ENCODE measurements at regions not wholly inside any gene's neighbourhood (a gene's known extent, or its start where the extent isn't known, plus 50 kb on each side); places are given as distances from the start of the nearest gene placed in this dataset.

GRCh38 chrX:131729295-131729694, 185.4 kb downstream of the OR13H1 start (continued):
- TF ChIP-seq ZNF830 (tag by site-specific recombination; IDR thresholded peaks at IDR 0.05; ENCODE audit: low read depth) (no peak), ZNF416 (tag by site-specific recombination; IDR thresholded peaks at IDR 0.05) (no peak), ZNF114 (tag by site-specific recombination; IDR thresholded peaks at IDR 0.05) (no peak), YY1 (tag by site-specific recombination; IDR thresholded peaks at IDR 0.05) (peak; percentile 72), ZBTB7A (tag by site-specific recombination; IDR thresholded peaks at IDR 0.05; ENCODE audit: low read depth) (no peak), PBX3 (CRISPR knock-in tag; IDR thresholded peaks at IDR 0.05) (no peak), ZFP69B (tag by site-specific recombination; IDR thresholded peaks at IDR 0.05) (0 out of 2 replicates have a peak, but pooled peaks have one; percentile 11), ZNF677 (tag by site-specific recombination; IDR thresholded peaks at IDR 0.05) (no peak), ZNF404 (tag by site-specific recombination; IDR thresholded peaks at IDR 0.05) (no peak), ZNF670 (tag by site-specific recombination; IDR thresholded peaks at IDR 0.05; ENCODE audit: low read depth) (no peak), ZNF16 (tag by site-specific recombination; IDR thresholded peaks at IDR 0.05; ENCODE audit: low read depth) (no peak), ZBTB10 (tag by site-specific recombination; IDR thresholded peaks at IDR 0.05) (no peak)

GRCh38 chrX:131734621-131735020, 190.7 kb downstream of the OR13H1 start:
- H3K27ac ChIP-seq (ENCODE audit: extremely low read depth, low read depth, low read length): no peak overlapping the region
- H3K36me3 ChIP-seq (ENCODE audit: control insufficient read depth in 2 of 2, insufficient read depth in 1 of 2, low read length in 2 of 2): peaks cover 3 to 24% of the 10 kb centered on the region in 2 experiments; a peak in 2 of 3 replicates
- CTCF ChIA-PET: interaction anchor here (0.6 to 0.7 kb wide), 2 partner anchors 17 to 87 kb away, joined by 3 to 4 read pairs; no protein-coding TSS in a partner anchor
- H3K4me1 ChIP-seq (ENCODE audit: control insufficient read depth, insufficient read depth, low read length): no peaks in the 10 kb centered on the region
- POLR2A ChIA-PET: no interaction called here
- H3K9me3 ChIP-seq (ENCODE audit: control insufficient read depth, insufficient read depth, low read depth, low read length): no peaks in the 10 kb centered on the region
- H3K4me3 ChIP-seq (ENCODE audit: low read depth, low read length): no peak overlapping the region
- peak; percentile 12; the same call in 1 of the 2 replicates for TF ChIP-seq FEZF1 (tag by site-specific recombination; IDR thresholded peaks at IDR 0.05)
- TF ChIP-seq ZNF670 (tag by site-specific recombination; IDR thresholded peaks at IDR 0.05; ENCODE audit: low read depth): no peak
- no peak for TF ChIP-seq ZNF175 (tag by site-specific recombination; IDR thresholded peaks at IDR 0.05)
- 0 out of 2 replicates have a peak, but pooled peaks have one; percentile 38 for TF ChIP-seq YY2 (tag by site-specific recombination; IDR thresholded peaks at IDR 0.05)
- TF ChIP-seq ZNF433 (tag by site-specific recombination; IDR thresholded peaks at IDR 0.05; ENCODE audit: low read depth): no peak
- TF ChIP-seq ZNF48 (tag by site-specific recombination; IDR thresholded peaks at IDR 0.05): no peak
- TF ChIP-seq CTCF (tag by site-specific recombination; IDR thresholded peaks at IDR 0.05): peak; percentile 63
- peak; percentile 90 for TF ChIP-seq SCRT1 (tag by site-specific recombination; IDR thresholded peaks at IDR 0.05; ENCODE audit: borderline replicate concordance)
- no peak for TF ChIP-seq ZNF513 (tag by site-specific recombination; IDR thresholded peaks at IDR 0.05)
- TF ChIP-seq ZNF701 (tag by site-specific recombination; IDR thresholded peaks at IDR 0.05): no peak
- no peak for TF ChIP-seq ZNF843 (tag by site-specific recombination; IDR thresholded peaks at IDR 0.05)
- TF ChIP-seq MZF1 (tag by site-specific recombination; IDR thresholded peaks at IDR 0.05; ENCODE audit: borderline replicate concordance): no peak
- TF ChIP-seq ZNF302 (tag by site-specific recombination; IDR thresholded peaks at IDR 0.05; ENCODE audit: low read depth): no peak
- TF ChIP-seq ZNF654 (tag by site-specific recombination; IDR thresholded peaks at IDR 0.05; ENCODE audit: low read depth): peak; percentile 78
- TF ChIP-seq TRIM28 (IDR thresholded peaks at IDR 0.05; ENCODE audit: borderline replicate concordance, low read length): no peak
- TF ChIP-seq ZNF645 (tag by site-specific recombination; IDR thresholded peaks at IDR 0.05): no peak
- TF ChIP-seq ZNF223 (tag by site-specific recombination; IDR thresholded peaks at IDR 0.05): no peak
- TF ChIP-seq SCRT2 (tag by site-specific recombination; IDR thresholded peaks at IDR 0.05): peak; percentile 78

Data from HEK293 (cell line).